ENCODE measurements at regions not wholly inside any gene's neighbourhood (a gene's known extent, or its start where the extent isn't known, plus 50 kb on each side); places are given as distances from the start of the nearest gene placed in this dataset.

DNA sequence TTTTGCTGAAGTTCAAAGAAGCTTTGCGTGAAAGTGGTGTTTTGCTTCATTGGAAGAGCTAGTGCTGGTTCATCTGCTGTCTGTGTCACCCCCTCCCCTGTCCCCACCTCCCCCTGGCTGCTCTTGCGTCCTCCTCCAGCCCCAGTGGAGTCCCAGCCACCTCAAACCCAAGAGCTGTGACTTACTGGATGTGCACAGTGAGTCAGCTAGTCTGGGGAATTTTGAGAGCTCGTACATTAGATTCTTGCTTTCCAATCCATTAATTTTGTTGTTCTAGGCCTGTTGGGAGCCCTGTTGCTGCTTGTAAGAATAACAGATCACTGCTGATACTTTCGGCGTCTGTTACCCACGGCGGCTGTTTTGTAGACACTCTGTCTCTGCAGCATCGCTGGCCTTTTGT is 412.1 kb downstream of the TSN start:
- no peak for TF ChIP-seq POLR2A (IDR thresholded peaks at IDR 0.05)
- no peak for TF ChIP-seq POLR2AphosphoS5 (IDR thresholded peaks at IDR 0.05)
- TF ChIP-seq, protein P1, sequence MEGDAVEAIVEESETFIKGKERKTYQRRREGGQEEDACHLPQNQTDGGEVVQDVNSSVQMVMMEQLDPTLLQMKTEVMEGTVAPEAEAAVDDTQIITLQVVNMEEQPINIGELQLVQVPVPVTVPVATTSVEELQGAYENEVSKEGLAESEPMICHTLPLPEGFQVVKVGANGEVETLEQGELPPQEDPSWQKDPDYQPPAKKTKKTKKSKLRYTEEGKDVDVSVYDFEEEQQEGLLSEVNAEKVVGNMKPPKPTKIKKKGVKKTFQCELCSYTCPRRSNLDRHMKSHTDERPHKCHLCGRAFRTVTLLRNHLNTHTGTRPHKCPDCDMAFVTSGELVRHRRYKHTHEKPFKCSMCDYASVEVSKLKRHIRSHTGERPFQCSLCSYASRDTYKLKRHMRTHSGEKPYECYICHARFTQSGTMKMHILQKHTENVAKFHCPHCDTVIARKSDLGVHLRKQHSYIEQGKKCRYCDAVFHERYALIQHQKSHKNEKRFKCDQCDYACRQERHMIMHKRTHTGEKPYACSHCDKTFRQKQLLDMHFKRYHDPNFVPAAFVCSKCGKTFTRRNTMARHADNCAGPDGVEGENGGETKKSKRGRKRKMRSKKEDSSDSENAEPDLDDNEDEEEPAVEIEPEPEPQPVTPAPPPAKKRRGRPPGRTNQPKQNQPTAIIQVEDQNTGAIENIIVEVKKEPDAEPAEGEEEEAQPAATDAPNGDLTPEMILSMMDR (IDR thresholded peaks at IDR 0.05) = no peak
